ENCODE measurements at regions not wholly inside any gene's neighbourhood (a gene's known extent, or its start where the extent isn't known, plus 50 kb on each side); places are given as distances from the start of the nearest gene placed in this dataset.

DNA sequence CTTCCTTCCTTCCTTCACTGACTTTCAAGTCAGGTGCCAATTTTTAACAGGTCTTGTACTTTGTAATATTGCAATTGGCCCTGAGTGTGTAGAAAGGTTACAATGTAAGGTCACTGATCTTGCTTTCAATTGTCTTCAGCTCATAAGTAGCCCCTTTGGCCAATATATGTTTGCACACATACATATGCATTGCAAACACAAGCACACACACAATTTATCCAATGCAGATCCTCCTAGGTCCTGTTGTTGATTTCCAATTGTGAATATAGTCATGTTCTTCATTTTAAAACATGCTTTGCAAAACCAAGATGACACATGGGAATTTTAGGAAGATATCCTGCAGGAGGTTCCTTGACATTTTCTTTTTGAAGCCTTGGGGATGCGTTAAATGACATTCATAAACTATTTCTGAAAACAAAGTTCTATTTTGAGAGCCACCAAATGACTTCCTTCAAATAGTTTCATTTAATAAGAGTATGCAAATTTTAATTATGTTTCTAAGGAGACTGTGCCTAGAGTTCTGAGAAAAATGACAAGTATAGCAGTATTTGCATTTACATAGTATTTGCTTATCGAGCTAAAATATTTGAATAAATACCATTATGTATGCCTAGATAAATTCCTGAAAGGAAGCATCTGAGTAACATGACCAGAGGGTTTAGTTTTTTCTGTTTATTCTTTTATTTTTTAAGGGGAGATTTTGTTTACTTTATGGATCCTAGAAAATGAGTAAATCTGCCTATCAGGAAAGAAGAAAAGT, 117.1 kb upstream of the TMEFF2 start:
- Histone ChIP-seq H3K27me3 (replicated peaks in 1 of 2; ENCODE audit: control insufficient read depth in 2 of 2, insufficient read depth in 2 of 2, low read length in 1 of 2) (no peaks in the 10 kb centered on the region; a peak in 1 of 4 replicates), H3K4me3 (no peak overlapping the region), H3K4me2 (ENCODE audit: control insufficient read depth, insufficient read depth) (no peak overlapping the region), H3K9me3 (replicated peaks; ENCODE audit: control insufficient read depth, insufficient read depth, low read length) (no peaks in the 10 kb centered on the region), H2AFZ (ENCODE audit: control insufficient read depth, low read depth, low read length) (no peak overlapping the region), H3K79me2 (ENCODE audit: control insufficient read depth, insufficient read depth, low read length) (no peaks in the 10 kb centered on the region), H3K4me1 (ENCODE audit: control insufficient read depth, insufficient read depth, low read length) (no peaks in the 10 kb centered on the region), H3K27ac (ENCODE audit: control insufficient read depth, insufficient read depth) (no peak overlapping the region), H3K36me3 (ENCODE audit: control insufficient read depth in 2 of 2, insufficient read depth in 2 of 2, low read length in 1 of 2) (no peaks in the 10 kb centered on the region), H3K9ac (ENCODE audit: control insufficient read depth, insufficient read depth, low read length) (no peak overlapping the region), H4K20me1 (ENCODE audit: control insufficient read depth, insufficient read depth) (no peaks in the 10 kb centered on the region)
- ChIA-PET SMC1A (ENCODE audit: uncharacterized antibody, unreplicated experiment) (no interaction called here), CTCF (no interaction called here), RAD21 (ENCODE audit: unreplicated experiment) (no interaction called here), POLR2A (no interaction called here)
- TF ChIP-seq NFIC (IDR thresholded peaks at IDR 0.05; ENCODE audit: low read depth, low read length) (no peak), IRF4 (IDR thresholded peaks at IDR 0.05; ENCODE audit: low read depth, low read length) (no peak), RAD51 (IDR thresholded peaks at IDR 0.05) (no peak), POLR2A (IDR thresholded peaks at IDR 0.05; ENCODE audit: low read depth, low read length) (no peak), CHD4 (IDR thresholded peaks at IDR 0.05) (no peak), STAT3 (IDR thresholded peaks at IDR 0.05; ENCODE audit: low read depth, low read length) (no peak), CBX5 (IDR thresholded peaks at IDR 0.05; ENCODE audit: low read depth) (no peak), NR2C2 (IDR thresholded peaks at IDR 0.05; ENCODE audit: borderline replicate concordance, control insufficient read depth, insufficient read length, low read depth) (no peak), CEBPB (IDR thresholded peaks at IDR 0.05; ENCODE audit: borderline replicate concordance in 1 of 2, low read depth in 2 of 2, low read length in 2 of 2) (no peak), CHD1 (IDR thresholded peaks at IDR 0.05; ENCODE audit: low read depth, low read length) (no peak), CREB1 (IDR thresholded peaks at IDR 0.05; ENCODE audit: low read depth) (no peak)
- TF ChIP-seq, protein P1, sequence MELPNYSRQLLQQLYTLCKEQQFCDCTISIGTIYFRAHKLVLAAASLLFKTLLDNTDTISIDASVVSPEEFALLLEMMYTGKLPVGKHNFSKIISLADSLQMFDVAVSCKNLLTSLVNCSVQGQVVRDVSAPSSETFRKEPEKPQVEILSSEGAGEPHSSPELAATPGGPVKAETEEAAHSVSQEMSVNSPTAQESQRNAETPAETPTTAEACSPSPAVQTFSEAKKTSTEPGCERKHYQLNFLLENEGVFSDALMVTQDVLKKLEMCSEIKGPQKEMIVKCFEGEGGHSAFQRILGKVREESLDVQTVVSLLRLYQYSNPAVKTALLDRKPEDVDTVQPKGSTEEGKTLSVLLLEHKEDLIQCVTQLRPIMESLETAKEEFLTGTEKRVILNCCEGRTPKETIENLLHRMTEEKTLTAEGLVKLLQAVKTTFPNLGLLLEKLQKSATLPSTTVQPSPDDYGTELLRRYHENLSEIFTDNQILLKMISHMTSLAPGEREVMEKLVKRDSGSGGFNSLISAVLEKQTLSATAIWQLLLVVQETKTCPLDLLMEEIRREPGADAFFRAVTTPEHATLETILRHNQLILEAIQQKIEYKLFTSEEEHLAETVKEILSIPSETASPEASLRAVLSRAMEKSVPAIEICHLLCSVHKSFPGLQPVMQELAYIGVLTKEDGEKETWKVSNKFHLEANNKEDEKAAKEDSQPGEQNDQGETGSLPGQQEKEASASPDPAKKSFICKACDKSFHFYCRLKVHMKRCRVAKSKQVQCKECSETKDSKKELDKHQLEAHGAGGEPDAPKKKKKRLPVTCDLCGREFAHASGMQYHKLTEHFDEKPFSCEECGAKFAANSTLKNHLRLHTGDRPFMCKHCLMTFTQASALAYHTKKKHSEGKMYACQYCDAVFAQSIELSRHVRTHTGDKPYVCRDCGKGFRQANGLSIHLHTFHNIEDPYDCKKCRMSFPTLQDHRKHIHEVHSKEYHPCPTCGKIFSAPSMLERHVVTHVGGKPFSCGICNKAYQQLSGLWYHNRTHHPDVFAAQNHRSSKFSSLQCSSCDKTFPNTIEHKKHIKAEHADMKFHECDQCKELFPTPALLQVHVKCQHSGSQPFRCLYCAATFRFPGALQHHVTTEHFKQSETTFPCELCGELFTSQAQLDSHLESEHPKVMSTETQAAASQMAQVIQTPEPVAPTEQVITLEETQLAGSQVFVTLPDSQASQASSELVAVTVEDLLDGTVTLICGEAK (IDR thresholded peaks at IDR 0.05; ENCODE audit: borderline replicate concordance) = no peak
- TF ChIP-seq, protein P2, sequence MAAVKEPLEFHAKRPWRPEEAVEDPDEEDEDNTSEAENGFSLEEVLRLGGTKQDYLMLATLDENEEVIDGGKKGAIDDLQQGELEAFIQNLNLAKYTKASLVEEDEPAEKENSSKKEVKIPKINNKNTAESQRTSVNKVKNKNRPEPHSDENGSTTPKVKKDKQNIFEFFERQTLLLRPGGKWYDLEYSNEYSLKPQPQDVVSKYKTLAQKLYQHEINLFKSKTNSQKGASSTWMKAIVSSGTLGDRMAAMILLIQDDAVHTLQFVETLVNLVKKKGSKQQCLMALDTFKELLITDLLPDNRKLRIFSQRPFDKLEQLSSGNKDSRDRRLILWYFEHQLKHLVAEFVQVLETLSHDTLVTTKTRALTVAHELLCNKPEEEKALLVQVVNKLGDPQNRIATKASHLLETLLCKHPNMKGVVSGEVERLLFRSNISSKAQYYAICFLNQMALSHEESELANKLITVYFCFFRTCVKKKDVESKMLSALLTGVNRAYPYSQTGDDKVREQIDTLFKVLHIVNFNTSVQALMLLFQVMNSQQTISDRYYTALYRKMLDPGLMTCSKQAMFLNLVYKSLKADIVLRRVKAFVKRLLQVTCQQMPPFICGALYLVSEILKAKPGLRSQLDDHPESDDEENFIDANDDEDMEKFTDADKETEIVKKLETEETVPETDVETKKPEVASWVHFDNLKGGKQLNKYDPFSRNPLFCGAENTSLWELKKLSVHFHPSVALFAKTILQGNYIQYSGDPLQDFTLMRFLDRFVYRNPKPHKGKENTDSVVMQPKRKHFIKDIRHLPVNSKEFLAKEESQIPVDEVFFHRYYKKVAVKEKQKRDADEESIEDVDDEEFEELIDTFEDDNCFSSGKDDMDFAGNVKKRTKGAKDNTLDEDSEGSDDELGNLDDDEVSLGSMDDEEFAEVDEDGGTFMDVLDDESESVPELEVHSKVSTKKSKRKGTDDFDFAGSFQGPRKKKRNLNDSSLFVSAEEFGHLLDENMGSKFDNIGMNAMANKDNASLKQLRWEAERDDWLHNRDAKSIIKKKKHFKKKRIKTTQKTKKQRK (IDR thresholded peaks at IDR 0.05; ENCODE audit: low read depth, low read length) = no peak
- TF ChIP-seq, protein P3, sequence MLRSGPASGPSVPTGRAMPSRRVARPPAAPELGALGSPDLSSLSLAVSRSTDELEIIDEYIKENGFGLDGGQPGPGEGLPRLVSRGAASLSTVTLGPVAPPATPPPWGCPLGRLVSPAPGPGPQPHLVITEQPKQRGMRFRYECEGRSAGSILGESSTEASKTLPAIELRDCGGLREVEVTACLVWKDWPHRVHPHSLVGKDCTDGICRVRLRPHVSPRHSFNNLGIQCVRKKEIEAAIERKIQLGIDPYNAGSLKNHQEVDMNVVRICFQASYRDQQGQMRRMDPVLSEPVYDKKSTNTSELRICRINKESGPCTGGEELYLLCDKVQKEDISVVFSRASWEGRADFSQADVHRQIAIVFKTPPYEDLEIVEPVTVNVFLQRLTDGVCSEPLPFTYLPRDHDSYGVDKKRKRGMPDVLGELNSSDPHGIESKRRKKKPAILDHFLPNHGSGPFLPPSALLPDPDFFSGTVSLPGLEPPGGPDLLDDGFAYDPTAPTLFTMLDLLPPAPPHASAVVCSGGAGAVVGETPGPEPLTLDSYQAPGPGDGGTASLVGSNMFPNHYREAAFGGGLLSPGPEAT (IDR thresholded peaks at IDR 0.05; ENCODE audit: low read depth) = no peak
- ATAC-seq (no peak), DNase-seq (ENCODE audit: low read depth, low spot score) (no peak), FAIRE-seq (no peak)
- BruUV-seq (replicated peaks) = no TSS peak
- in situ Hi-C loops (cut with MboI) = no loop called here
- WGBS (ENCODE audit: insufficient coverage, insufficient replicate concordance, low lambda C conversion rate, missing lambda C conversion rate) = 34% methylated on average over 2 of the region's 2 CpGs
- intact Hi-C loops (cut with micrococcal nuclease; ENCODE audit: unreplicated experiment) = no loop called here

Data from GM12878 (cell line).